Gastroesophageal sphincter (tissue), 3 donors: ENCODE measurements at regions not wholly inside any gene's neighbourhood (a gene's known extent, or its start where the extent isn't known, plus 50 kb on each side); places are given as distances from the start of the nearest gene placed in this dataset.

Source experiments
- EP300 ChIP-seq: sonication (generic); formaldehyde crosslinking; IDR thresholded peaks from one replicate; pipeline ENCODE4 v1.6.1; 2017; ENCODE audit warnings: antibody characterized with exemption, mild to moderate bottlenecking
- POLR2A ChIP-seq, 2 donors: fragments of 450-650 bp; IDR thresholded peaks; one replicate each; pipeline ENCODE4 v1.6.1; 2017; ENCODE audit warnings: antibody characterized with exemption in 2 of 2, mild to moderate bottlenecking in 2 of 2, moderate library complexity in 1 of 2
- POLR2AphosphoS5 ChIP-seq: sonication (generic); formaldehyde crosslinking; IDR thresholded peaks from one replicate; pipeline ENCODE4 v1.6.1; 2017; ENCODE audit warnings: antibody characterized with exemption
- TF ChIP-seq, protein P1 (sequence below), 4 experiments: fragments of 200-600 bp in 2 of 4; fragments of 450-650 bp in 2 of 4; sonication (generic) in 1 of 4; IDR thresholded peaks; one replicate each; pipeline ENCODE4 v1.5.1; 2017 to 2019; ENCODE audit warnings: antibody characterized with exemption in 4 of 4, mild to moderate bottlenecking in 2 of 4, moderate library complexity in 2 of 4

- TF ChIP-seq EP300 (no peak), POLR2A (IDR thresholded peaks at IDR 0.05) (no peak), POLR2AphosphoS5 (no peak)
- TF ChIP-seq, protein P1, sequence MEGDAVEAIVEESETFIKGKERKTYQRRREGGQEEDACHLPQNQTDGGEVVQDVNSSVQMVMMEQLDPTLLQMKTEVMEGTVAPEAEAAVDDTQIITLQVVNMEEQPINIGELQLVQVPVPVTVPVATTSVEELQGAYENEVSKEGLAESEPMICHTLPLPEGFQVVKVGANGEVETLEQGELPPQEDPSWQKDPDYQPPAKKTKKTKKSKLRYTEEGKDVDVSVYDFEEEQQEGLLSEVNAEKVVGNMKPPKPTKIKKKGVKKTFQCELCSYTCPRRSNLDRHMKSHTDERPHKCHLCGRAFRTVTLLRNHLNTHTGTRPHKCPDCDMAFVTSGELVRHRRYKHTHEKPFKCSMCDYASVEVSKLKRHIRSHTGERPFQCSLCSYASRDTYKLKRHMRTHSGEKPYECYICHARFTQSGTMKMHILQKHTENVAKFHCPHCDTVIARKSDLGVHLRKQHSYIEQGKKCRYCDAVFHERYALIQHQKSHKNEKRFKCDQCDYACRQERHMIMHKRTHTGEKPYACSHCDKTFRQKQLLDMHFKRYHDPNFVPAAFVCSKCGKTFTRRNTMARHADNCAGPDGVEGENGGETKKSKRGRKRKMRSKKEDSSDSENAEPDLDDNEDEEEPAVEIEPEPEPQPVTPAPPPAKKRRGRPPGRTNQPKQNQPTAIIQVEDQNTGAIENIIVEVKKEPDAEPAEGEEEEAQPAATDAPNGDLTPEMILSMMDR (IDR thresholded peaks at IDR 0.05): no peak
Observed at GRCh38 chr20:9928955-9929354, 90.1 kb upstream of the PAK5 start.
